HG03064 (cell line): ENCODE measurements at regions not wholly inside any gene's neighbourhood (a gene's known extent, or its start where the extent isn't known, plus 50 kb on each side); places are given as distances from the start of the nearest gene placed in this dataset.
"Not testable (repeated sequence)": the region's sequence is repeated elsewhere in the genome, so short reads cannot be mapped to it uniquely, and the experiment has no call there.

Experiments used
- ATAC-seq: cut with Tn5 transposase; IDR thresholded peaks from one replicate; pipeline ENCODE4 v1.9.1; 2021; ENCODE audit warnings: low read depth; ENCODE audit not compliant: unreplicated experiment

GRCh38 chr11:127998421-127998820 lies 588.9 kb downstream of the ETS1 start:
- no peak for ATAC-seq

GRCh38 chr11:127997594-127997993 lies 589.8 kb downstream of the ETS1 start:
- no peak for ATAC-seq

- ATAC-seq, result no peak
These were observed 590.5 kb downstream of the ETS1 start for GRCh38 chr11:127996825-127997224.

GRCh38 chr11:127995921-127996320 lies 591.4 kb downstream of the ETS1 start:
- no peak for ATAC-seq

GRCh38 chr11:127994736-127995135 lies 592.6 kb downstream of the ETS1 start:
- no peak for ATAC-seq

GRCh38 chr11:127993788-127994187 lies 593.6 kb downstream of the ETS1 start:
- ATAC-seq, result no peak

GRCh38 chr11:127993281-127993680 lies 594.1 kb downstream of the ETS1 start:
- ATAC-seq, result no peak

GRCh38 chr11:127986073-127986472 lies 601.3 kb downstream of the ETS1 start:
- no peak for ATAC-seq

GRCh38 chr11:127972816-127973215 lies 614.5 kb downstream of the ETS1 start:
- no peak for ATAC-seq

GRCh38 chr11:127971448-127971847 lies 615.9 kb downstream of the ETS1 start:
- ATAC-seq, result no peak

- no peak for ATAC-seq
These were observed 620.5 kb downstream of the ETS1 start for GRCh38 chr11:127966821-127967220.

GRCh38 chr11:127965939-127966668 lies 621.3 kb downstream of the ETS1 start:
- ATAC-seq, result no peak

GRCh38 chr11:127962416-127962815 lies 624.9 kb downstream of the ETS1 start:
- no peak for ATAC-seq

- ATAC-seq, result no peak
These were observed 637.2 kb downstream of the ETS1 start for GRCh38 chr11:127950162-127950561.

GRCh38 chr11:127943763-127944162 lies 643.6 kb downstream of the ETS1 start:
- ATAC-seq, result no peak

- no peak for ATAC-seq
These were observed 644.2 kb downstream of the ETS1 start for GRCh38 chr11:127943152-127943551.

GRCh38 chr11:127941554-127941953 lies 645.8 kb downstream of the ETS1 start:
- not testable (repeated sequence) for ATAC-seq

GRCh38 chr11:127939000-127939399 lies 648.4 kb downstream of the ETS1 start:
- ATAC-seq, result no peak

GRCh38 chr11:127935081-127935480 lies 652.3 kb downstream of the ETS1 start:
- ATAC-seq, result no peak

GRCh38 chr11:127933961-127934360 lies 653.4 kb downstream of the ETS1 start:
- ATAC-seq, result not testable (repeated sequence)

- ATAC-seq, result no peak
These were observed 655.6 kb downstream of the ETS1 start for GRCh38 chr11:127931803-127932202.

GRCh38 chr11:127926721-127927120 lies 660.6 kb downstream of the ETS1 start:
- no peak for ATAC-seq

GRCh38 chr11:127925475-127925874 lies 661.9 kb downstream of the ETS1 start:
- ATAC-seq, result no peak
